HUES48 (cell line): ENCODE measurements at regions not wholly inside any gene's neighbourhood (a gene's known extent, or its start where the extent isn't known, plus 50 kb on each side); places are given as distances from the start of the nearest gene placed in this dataset.

Experiments
- H3K27ac ChIP-seq: one replicate; pipeline ENCODE4 v1.7.0; 2013; ENCODE audit warnings: low read depth, low read length, inconsistent platforms
- H3K27me3 ChIP-seq: 2 replicates; pipeline ENCODE4 v1.6.1; 2013; ENCODE audit warnings: mild to moderate bottlenecking, low read length; ENCODE audit not compliant: control insufficient read depth, insufficient read depth
- H3K36me3 ChIP-seq: 2 replicates; pipeline ENCODE4 v1.6.1; 2013; ENCODE audit warnings: low read length; ENCODE audit not compliant: control insufficient read depth, insufficient read depth
- H3K4me1 ChIP-seq: 2 replicates; pipeline ENCODE4 v1.6.1; 2013; ENCODE audit warnings: mild to moderate bottlenecking, low read length; ENCODE audit not compliant: control insufficient read depth, insufficient read depth
- H3K4me3 ChIP-seq: 2 replicates; pipeline ENCODE4 v1.5.1; 2013; ENCODE audit warnings: mild to moderate bottlenecking, low read depth, low read length
- H3K9ac ChIP-seq: 2 replicates; pipeline ENCODE4 v1.6.1; 2013; ENCODE audit warnings: mild to moderate bottlenecking, low read depth, low read length, moderate library complexity
- H3K9me3 ChIP-seq: 2 replicates; pipeline ENCODE4 v1.6.1; 2013; ENCODE audit warnings: low read length; ENCODE audit not compliant: control insufficient read depth, insufficient read depth

- Histone ChIP-seq H3K4me1 (no peaks in the 10 kb centered on the region), H3K9ac (no peak overlapping the region), H3K36me3 (no peaks in the 10 kb centered on the region), H3K9me3 (no peaks in the 10 kb centered on the region), H3K27me3 (no peaks in the 10 kb centered on the region), H3K4me3 (no peak overlapping the region), H3K27ac (no peak overlapping the region)
Measured at GRCh38 chr9:120338340-120338739, 241.6 kb downstream of the CDK5RAP2 start.

DNA sequence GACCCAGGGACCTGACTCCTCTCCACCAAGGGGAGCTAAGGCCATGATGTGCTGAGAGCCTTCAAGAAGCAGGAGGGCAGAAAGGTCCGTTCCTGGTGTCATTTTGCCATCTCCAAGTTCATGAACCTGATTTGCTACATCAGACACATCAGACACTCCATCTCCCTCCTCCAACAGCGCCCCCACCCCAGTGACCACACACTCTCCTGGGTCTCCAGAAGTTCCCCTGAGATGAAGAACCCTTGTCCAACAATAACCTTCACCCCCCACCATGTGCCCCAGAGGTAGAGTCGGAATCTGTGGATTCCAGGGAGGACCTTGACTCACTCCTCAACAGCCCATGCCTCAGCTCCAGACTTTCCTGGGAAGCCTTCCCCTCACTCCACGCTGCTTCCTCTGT is 242.8 kb downstream of the CDK5RAP2 start:
- H3K4me3 ChIP-seq = no peak overlapping the region
- H3K36me3 ChIP-seq = no peaks in the 10 kb centered on the region
- H3K4me1 ChIP-seq = no peaks in the 10 kb centered on the region
- no peak overlapping the region for H3K9ac ChIP-seq
- no peak overlapping the region for H3K27ac ChIP-seq
- H3K9me3 ChIP-seq = no peaks in the 10 kb centered on the region
- H3K27me3 ChIP-seq = no peaks in the 10 kb centered on the region

DNA sequence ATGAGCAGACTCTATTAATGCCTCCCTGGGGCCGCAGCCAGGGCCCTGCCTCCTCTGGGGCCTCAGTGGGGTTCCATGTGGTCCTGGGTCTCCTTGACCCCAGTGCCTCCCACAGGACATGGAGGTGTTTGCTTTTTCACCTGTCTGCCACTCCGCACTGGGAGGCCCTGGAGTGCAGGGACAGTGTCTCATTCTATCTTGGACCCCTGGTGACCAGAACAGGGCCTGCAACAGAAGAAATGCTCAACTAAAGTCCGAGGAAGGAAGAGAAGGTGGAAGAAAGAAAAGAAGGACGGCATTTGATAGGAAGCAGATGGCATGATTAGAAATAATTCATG is 243.2 kb downstream of the CDK5RAP2 start:
- Histone ChIP-seq H3K4me1 (no peaks in the 10 kb centered on the region), H3K4me3 (no peak overlapping the region), H3K36me3 (no peaks in the 10 kb centered on the region), H3K27ac (no peak overlapping the region), H3K9ac (no peak overlapping the region), H3K9me3 (no peaks in the 10 kb centered on the region), H3K27me3 (no peaks in the 10 kb centered on the region)

- Histone ChIP-seq H3K36me3 (no peaks in the 10 kb centered on the region), H3K4me1 (no peaks in the 10 kb centered on the region), H3K27ac (no peak overlapping the region), H3K9ac (no peak overlapping the region), H3K4me3 (no peak overlapping the region), H3K9me3 (no peaks in the 10 kb centered on the region), H3K27me3 (no peaks in the 10 kb centered on the region)
Measured at GRCh38 chr9:120336021-120336752, 243.8 kb downstream of the CDK5RAP2 start.

- no peaks in the 10 kb centered on the region for H3K27me3 ChIP-seq
- H3K27ac ChIP-seq = no peak overlapping the region
- H3K9ac ChIP-seq = no peak overlapping the region
- H3K4me1 ChIP-seq = no peaks in the 10 kb centered on the region
- H3K36me3 ChIP-seq = no peaks in the 10 kb centered on the region
- no peak overlapping the region for H3K4me3 ChIP-seq
- H3K9me3 ChIP-seq = 0 out of 2 replicates have a peak, but pooled peaks cover 3% of the 10 kb centered on the region
Measured at GRCh38 chr9:120331913-120332312, 248.1 kb downstream of the CDK5RAP2 start.

- H3K4me3 ChIP-seq = no peak overlapping the region
- H3K9me3 ChIP-seq = 0 out of 2 replicates have a peak, but pooled peaks cover 3% of the 10 kb centered on the region
- no peaks in the 10 kb centered on the region for H3K4me1 ChIP-seq
- H3K27me3 ChIP-seq = no peaks in the 10 kb centered on the region
- no peak overlapping the region for H3K9ac ChIP-seq
- H3K36me3 ChIP-seq = no peaks in the 10 kb centered on the region
- H3K27ac ChIP-seq = no peak overlapping the region
Measured at GRCh38 chr9:120330031-120330430, 249.9 kb downstream of the CDK5RAP2 start.

GRCh38 chr9:120327322-120327721 is 252.6 kb downstream of the CDK5RAP2 start:
- no peaks in the 10 kb centered on the region for H3K36me3 ChIP-seq
- H3K4me1 ChIP-seq = no peaks in the 10 kb centered on the region
- no peaks in the 10 kb centered on the region for H3K27me3 ChIP-seq
- H3K4me3 ChIP-seq = no peak overlapping the region
- H3K9ac ChIP-seq = no peak overlapping the region
- no peak overlapping the region for H3K27ac ChIP-seq
- 0 out of 2 replicates have a peak, but pooled peaks cover 3% of the 10 kb centered on the region for H3K9me3 ChIP-seq

DNA sequence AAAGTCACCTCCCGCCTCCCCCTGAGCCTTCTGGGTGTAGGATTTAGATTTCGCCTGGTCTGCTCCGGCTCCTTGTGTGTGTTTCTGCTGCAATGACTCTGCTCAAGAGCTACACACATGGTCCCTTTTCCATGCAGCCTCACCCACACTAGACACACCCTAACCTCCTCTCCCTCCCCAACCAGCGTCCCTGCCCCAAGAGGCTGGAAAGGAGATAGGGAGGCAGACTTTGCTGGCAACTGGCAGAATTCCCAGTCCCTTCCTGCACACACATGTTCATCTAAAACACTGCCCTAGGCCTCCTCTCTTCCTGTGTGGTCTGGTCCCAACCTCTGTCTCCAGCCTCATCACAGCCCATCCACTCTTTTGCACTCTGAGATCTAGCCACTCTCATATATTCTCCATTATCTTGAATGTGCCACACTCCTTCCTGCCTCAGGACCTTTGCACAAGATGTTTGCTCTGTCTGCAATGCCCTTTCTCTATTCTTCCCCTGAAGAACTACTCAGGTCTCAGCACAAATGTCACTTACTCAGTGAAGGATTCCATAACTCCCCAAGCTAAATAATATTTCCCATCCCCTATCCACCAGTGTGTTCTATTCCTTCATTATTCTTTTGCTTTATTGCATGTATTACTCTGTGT is 253.8 kb downstream of the CDK5RAP2 start:
- Histone ChIP-seq H3K4me3 (no peak overlapping the region), H3K27ac (no peak overlapping the region), H3K9me3 (0 out of 2 replicates have a peak, but pooled peaks cover 3% of the 10 kb centered on the region), H3K4me1 (no peaks in the 10 kb centered on the region), H3K9ac (no peak overlapping the region), H3K36me3 (no peaks in the 10 kb centered on the region), H3K27me3 (no peaks in the 10 kb centered on the region)

- H3K4me3 ChIP-seq = no peak overlapping the region
- H3K27me3 ChIP-seq = no peaks in the 10 kb centered on the region
- no peak overlapping the region for H3K9ac ChIP-seq
- no peak overlapping the region for H3K27ac ChIP-seq
- H3K9me3 ChIP-seq = no peaks in the 10 kb centered on the region
- no peaks in the 10 kb centered on the region for H3K4me1 ChIP-seq
- H3K36me3 ChIP-seq = no peaks in the 10 kb centered on the region
Measured at GRCh38 chr9:120324996-120325642, 254.8 kb downstream of the CDK5RAP2 start.

- Histone ChIP-seq H3K27ac (no peak overlapping the region), H3K9me3 (no peaks in the 10 kb centered on the region), H3K4me3 (no peak overlapping the region), H3K36me3 (no peaks in the 10 kb centered on the region), H3K27me3 (no peaks in the 10 kb centered on the region), H3K4me1 (no peaks in the 10 kb centered on the region), H3K9ac (no peak overlapping the region)
Measured at GRCh38 chr9:120324461-120324860, 255.5 kb downstream of the CDK5RAP2 start.

DNA sequence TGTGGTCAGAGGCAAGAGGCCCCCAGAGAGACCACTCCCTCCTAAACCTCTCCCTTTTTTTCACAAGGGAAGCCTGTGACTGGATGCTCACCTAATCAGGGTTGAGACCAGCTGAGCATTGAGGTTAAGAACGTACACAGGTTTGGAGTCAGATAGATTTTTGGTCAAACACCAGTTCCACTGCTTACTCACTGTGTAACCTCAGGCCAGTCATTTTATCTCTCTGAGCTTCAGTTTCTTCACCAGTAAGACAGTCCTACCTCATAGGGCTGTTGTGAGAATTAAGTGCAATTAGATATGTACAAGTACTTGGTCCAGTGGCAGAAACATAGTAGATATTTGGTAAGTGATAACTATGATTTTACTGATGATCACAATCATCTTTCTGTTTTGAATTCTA is 256.8 kb downstream of the CDK5RAP2 start:
- H3K9ac ChIP-seq = no peak overlapping the region
- H3K27ac ChIP-seq = no peak overlapping the region
- H3K4me1 ChIP-seq = no peaks in the 10 kb centered on the region
- H3K36me3 ChIP-seq = no peaks in the 10 kb centered on the region
- no peaks in the 10 kb centered on the region for H3K27me3 ChIP-seq
- H3K9me3 ChIP-seq = no peaks in the 10 kb centered on the region
- no peak overlapping the region for H3K4me3 ChIP-seq
